ENCODE measurements at regions not wholly inside any gene's neighbourhood (a gene's known extent, or its start where the extent isn't known, plus 50 kb on each side); places are given as distances from the start of the nearest gene placed in this dataset.

DNA sequence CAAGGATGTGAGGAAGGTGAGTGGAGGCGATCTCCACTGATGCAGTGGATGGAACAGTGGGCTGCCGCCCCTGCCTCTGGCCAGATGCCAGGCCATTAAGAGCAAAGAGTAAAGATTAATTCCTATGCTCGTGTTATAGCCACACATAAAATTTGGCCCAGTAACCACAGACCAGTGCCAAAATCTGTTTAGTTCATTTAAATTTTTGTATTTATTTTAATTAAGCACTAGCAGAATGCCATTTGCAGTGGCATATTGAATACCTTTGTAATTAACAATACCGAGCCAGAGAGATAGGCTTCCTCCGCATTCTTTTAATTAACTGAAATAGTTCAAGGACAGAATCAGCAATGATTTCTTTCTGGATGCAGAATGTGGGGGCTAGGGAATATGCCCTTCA, 179.8 kb downstream of the MED10 start:
- TF ChIP-seq, protein P1, sequence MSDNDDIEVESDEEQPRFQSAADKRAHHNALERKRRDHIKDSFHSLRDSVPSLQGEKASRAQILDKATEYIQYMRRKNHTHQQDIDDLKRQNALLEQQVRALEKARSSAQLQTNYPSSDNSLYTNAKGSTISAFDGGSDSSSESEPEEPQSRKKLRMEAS (IDR thresholded peaks at IDR 0.05; ENCODE audit: low read depth, low read length), result no peak
- TF ChIP-seq, protein P2, sequence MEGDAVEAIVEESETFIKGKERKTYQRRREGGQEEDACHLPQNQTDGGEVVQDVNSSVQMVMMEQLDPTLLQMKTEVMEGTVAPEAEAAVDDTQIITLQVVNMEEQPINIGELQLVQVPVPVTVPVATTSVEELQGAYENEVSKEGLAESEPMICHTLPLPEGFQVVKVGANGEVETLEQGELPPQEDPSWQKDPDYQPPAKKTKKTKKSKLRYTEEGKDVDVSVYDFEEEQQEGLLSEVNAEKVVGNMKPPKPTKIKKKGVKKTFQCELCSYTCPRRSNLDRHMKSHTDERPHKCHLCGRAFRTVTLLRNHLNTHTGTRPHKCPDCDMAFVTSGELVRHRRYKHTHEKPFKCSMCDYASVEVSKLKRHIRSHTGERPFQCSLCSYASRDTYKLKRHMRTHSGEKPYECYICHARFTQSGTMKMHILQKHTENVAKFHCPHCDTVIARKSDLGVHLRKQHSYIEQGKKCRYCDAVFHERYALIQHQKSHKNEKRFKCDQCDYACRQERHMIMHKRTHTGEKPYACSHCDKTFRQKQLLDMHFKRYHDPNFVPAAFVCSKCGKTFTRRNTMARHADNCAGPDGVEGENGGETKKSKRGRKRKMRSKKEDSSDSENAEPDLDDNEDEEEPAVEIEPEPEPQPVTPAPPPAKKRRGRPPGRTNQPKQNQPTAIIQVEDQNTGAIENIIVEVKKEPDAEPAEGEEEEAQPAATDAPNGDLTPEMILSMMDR (IDR thresholded peaks at IDR 0.05; ENCODE audit: low read depth, low read length), result no peak
- no peak for TF ChIP-seq MYC (IDR thresholded peaks at IDR 0.05; ENCODE audit: low read depth, low read length)
- TF ChIP-seq POLR2A (IDR thresholded peaks at IDR 0.05; ENCODE audit: extremely low read depth, insufficient read length), result no peak
- DNase-seq (ENCODE audit: low read depth), result no peak
- no peak overlapping the region for H3K4me3 ChIP-seq (ENCODE audit: low read depth, low read length)

DNA sequence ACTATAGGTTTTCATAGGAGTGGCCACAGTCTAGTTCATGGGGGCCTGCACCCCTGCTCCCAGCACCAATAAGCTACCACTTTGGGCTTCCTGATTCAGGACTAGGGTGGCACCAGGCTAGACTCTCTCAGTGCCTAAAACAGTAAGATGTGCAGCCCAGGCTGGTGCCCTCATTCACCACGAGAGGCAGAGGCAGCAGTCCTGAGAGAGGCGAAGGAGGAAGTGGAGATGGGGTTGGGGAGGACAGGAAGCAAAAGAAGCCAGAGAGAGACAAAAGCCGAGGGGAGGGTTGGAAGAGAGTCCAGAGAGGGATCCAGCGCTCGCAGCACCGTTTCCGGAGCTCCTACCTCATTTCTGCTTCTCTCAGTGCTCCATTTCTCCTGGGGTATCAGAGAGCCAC, 180.9 kb downstream of the MED10 start:
- DNase-seq (ENCODE audit: low read depth), result peak; percentile 29
- TF ChIP-seq, protein P2 (IDR thresholded peaks at IDR 0.05; ENCODE audit: low read depth, low read length), result peak; percentile 6
- no peak for TF ChIP-seq POLR2A (IDR thresholded peaks at IDR 0.05; ENCODE audit: extremely low read depth, insufficient read length)
- no peak overlapping the region for H3K4me3 ChIP-seq (ENCODE audit: low read depth, low read length)

DNA sequence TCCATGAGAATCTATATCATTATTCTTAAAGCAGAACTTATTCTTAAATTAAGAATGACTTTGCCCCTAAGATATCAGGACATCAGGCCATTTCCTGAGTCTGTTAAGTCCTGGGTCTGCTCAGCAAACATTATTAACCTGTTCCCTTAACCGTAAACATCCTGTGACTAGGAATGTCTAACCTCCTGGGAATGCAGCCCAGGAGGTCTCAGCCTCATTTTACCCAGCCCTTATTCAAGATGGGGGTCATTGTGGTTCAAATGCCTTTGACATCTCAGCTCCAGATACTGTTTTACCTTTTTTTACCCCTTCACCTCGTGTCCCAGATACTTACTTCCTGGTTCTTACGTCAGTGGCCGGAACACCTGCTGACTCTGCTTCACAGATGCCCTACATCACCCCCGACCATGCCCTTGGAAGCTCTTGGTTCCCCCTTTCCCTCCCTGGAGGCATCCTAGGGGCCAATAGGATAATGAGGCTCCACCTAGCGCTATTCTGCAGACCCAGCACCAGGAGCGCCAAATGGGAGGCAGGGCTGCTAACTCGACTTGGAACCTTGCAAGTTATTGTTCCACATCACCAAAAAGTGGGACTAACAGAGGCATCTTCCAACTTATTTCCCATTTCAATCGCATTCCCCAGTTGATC, 182.5 kb downstream of the MED10 start:
- H3K4me3 ChIP-seq (ENCODE audit: low read depth, low read length), result no peak overlapping the region
- DNase-seq (ENCODE audit: low read depth), result no peak
- TF ChIP-seq, protein P2 (IDR thresholded peaks at IDR 0.05; ENCODE audit: low read depth, low read length), result no peak
- TF ChIP-seq, protein P1 (IDR thresholded peaks at IDR 0.05; ENCODE audit: low read depth, low read length), result no peak
- no peak for TF ChIP-seq MYC (IDR thresholded peaks at IDR 0.05; ENCODE audit: low read depth, low read length)

DNA sequence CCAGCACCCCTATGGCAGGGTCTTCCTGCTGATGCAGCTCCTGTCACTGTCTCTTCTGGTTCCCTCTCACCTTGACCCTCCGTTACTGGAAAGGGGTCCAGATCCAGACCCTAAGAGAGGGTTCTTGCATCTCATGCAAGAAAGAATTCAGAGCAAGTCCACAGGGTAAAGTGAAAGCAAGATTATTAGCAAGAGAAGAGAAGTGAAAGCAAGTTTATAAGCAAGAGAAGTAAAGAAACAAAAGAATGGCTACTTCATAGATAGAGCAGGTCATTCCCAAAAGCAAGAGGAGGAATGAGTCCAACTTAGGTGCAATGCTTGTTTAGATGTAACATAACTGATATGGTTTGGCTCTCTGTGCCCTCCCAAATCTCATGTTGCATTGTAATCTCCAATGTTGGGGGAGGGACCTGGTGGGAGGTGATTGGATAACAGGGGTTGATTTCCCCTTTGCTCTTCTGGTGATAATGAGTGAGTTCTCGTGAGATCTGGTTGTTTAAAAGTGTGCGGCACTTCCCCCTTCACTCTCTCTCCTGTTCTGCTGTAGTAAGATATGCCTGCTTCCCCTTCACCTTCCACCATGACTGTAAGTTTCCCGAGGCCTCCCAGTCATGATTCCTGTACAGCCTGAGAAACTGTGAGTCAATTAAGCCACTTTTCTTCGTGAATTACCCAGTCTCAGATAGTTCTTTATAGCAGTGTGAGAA, 183.3 kb downstream of the MED10 start:
- no peak for TF ChIP-seq POLR2A (IDR thresholded peaks at IDR 0.05; ENCODE audit: extremely low read depth, insufficient read length)
- TF ChIP-seq, protein P2 (IDR thresholded peaks at IDR 0.05; ENCODE audit: low read depth, low read length), result no peak
- TF ChIP-seq, protein P1 (IDR thresholded peaks at IDR 0.05; ENCODE audit: low read depth, low read length), result no peak
- H3K4me3 ChIP-seq (ENCODE audit: low read depth, low read length), result no peak overlapping the region
- no peak for DNase-seq (ENCODE audit: low read depth)

DNA sequence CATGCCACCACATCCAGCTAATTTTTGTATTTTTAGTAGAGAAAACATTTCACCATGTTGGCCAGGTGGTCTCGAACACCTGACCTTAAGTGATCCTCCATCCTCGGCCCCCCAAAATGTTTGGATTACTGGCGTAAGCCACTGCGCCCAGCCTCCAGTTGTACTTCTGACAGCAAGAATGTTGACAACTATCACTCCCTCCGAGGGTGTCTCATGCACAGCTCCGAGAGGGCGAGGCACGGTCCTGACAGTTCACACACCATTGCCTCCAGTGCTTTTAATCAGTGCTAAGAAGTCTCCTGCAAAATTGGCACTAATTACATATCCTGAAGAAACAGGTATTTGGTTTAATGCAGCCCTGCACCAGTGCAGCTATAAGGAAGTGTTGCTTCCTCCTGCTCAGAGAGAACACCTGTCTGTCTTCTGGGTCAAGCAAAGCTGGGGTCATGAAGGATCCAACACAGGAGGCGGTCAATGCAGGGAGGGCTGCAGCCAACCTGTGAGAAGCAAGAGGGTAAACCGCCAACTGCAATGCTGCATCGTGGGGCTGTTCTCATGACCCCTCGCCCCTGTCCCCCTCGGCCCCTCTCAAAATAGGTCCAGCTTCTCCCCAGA, 184.0 kb downstream of the MED10 start:
- no peak for DNase-seq (ENCODE audit: low read depth)
- TF ChIP-seq, protein P1 (IDR thresholded peaks at IDR 0.05; ENCODE audit: low read depth, low read length), result no peak
- TF ChIP-seq POLR2A (IDR thresholded peaks at IDR 0.05; ENCODE audit: extremely low read depth, insufficient read length), result no peak
- no peak for TF ChIP-seq MYC (IDR thresholded peaks at IDR 0.05; ENCODE audit: low read depth, low read length)
- TF ChIP-seq, protein P2 (IDR thresholded peaks at IDR 0.05; ENCODE audit: low read depth, low read length), result no peak
- H3K4me3 ChIP-seq (ENCODE audit: low read depth, low read length), result no peak overlapping the region

All from NB4 (cell line).